Neural cell (in vitro differentiated cells): ENCODE measurements at regions not wholly inside any gene's neighbourhood (a gene's known extent, or its start where the extent isn't known, plus 50 kb on each side); places are given as distances from the start of the nearest gene placed in this dataset.

Experiments
- CTCF ChIP-seq: fragments of 450-650 bp; IDR thresholded peaks from 2 replicates; pipeline ENCODE4 v1.5.1; 2014; ENCODE audit warnings: antibody characterized with exemption, mild to moderate bottlenecking, moderate library complexity; ENCODE audit not compliant: poor library complexity, severe bottlenecking
- EP300 ChIP-seq: fragments of 450-650 bp; conservative IDR thresholded peaks from 2 replicates; pipeline ENCODE4 v1.6.1; 2014; ENCODE audit warnings: antibody characterized with exemption, mild to moderate bottlenecking, moderate library complexity; ENCODE audit not compliant: poor library complexity, severe bottlenecking
- EZH2 ChIP-seq: fragments of 200-600, 300-800 bp; shearing (Covaris generic), sonication (generic); IDR thresholded peaks from 2 replicates; pipeline ENCODE4 v1.6.1; 2014; ENCODE audit warnings: antibody characterized with exemption, low read length, borderline replicate concordance, mild to moderate bottlenecking; ENCODE audit not compliant: insufficient read depth, poor library complexity, severe bottlenecking
- POLR2AphosphoS5 ChIP-seq: IDR thresholded peaks from 2 replicates; pipeline ENCODE4 v1.6.1; 2012

- TF ChIP-seq EP300 = no peak
- TF ChIP-seq CTCF = no peak
- no peak for TF ChIP-seq EZH2
- no peak for TF ChIP-seq POLR2AphosphoS5
These were observed 206.0 kb upstream of the PRR16 start for GRCh38 chr5:120258123-120258522.
